ENCODE measurements at regions not wholly inside any gene's neighbourhood (a gene's known extent, or its start where the extent isn't known, plus 50 kb on each side); places are given as distances from the start of the nearest gene placed in this dataset.

- H3K4me3 ChIP-seq (ENCODE audit: low read depth, low read length) = no peak overlapping the region
- H3K14ac ChIP-seq (ENCODE audit: low read length) = no peak overlapping the region
- no peak overlapping the region for H3K9ac ChIP-seq (ENCODE audit: low read length)
- H3K27ac ChIP-seq (ENCODE audit: low read depth, low read length) = no peak overlapping the region
- H4K8ac ChIP-seq (ENCODE audit: low read depth, low read length) = no peak overlapping the region
- peaks cover 0 to 3% of the 10 kb centered on the region in 2 experiments for H3K4me1 ChIP-seq (ENCODE audit: control insufficient read depth in 1 of 2, insufficient read depth in 2 of 2, low read length in 2 of 2)
- H3K4me2 ChIP-seq (ENCODE audit: low read length) = no peak overlapping the region
- no peak overlapping the region for H3K4ac ChIP-seq (ENCODE audit: low read depth, low read length)
- peaks cover 0 to 2% of the 10 kb centered on the region in 2 experiments for H3K36me3 ChIP-seq (ENCODE audit: control insufficient read depth in 1 of 2, insufficient read depth in 2 of 2, low read length in 2 of 2)
- H2BK12ac ChIP-seq (ENCODE audit: low read length) = no peak overlapping the region
- H3K27me3 ChIP-seq (ENCODE audit: insufficient read depth, low read length) = no peaks in the 10 kb centered on the region
- no peak overlapping the region for H2AFZ ChIP-seq (ENCODE audit: insufficient read depth, low read length, poor library complexity)
- no peak overlapping the region for H4K91ac ChIP-seq (ENCODE audit: low read depth, low read length)
- H2BK5ac ChIP-seq (ENCODE audit: low read depth, low read length, poor library complexity) = no peak overlapping the region
- DNase-seq = peak; percentile 72 to 93
- no peak overlapping the region for H3K23ac ChIP-seq (ENCODE audit: low read length)
- H3K9me3 ChIP-seq (ENCODE audit: insufficient read depth, low read depth, low read length) = peaks cover 5% of the 10 kb centered on the region
- no peak overlapping the region for H2AK5ac ChIP-seq (ENCODE audit: low read length)
- H2BK120ac ChIP-seq (ENCODE audit: insufficient read depth, low read length, poor library complexity) = no peak overlapping the region
- H3K18ac ChIP-seq (ENCODE audit: low read length) = no peak overlapping the region
- no CpG with 5 or more reads among the region's 2 CpGs for WGBS (ENCODE audit: extremely low coverage, insufficient coverage, insufficient read length)
- H4K12ac ChIP-seq (ENCODE audit: low read depth, low read length) = no peak overlapping the region
- peaks cover 7% of the 10 kb centered on the region for H3K79me1 ChIP-seq (ENCODE audit: low read length)
- no peaks in the 10 kb centered on the region for H3K79me2 ChIP-seq (ENCODE audit: control insufficient read depth, insufficient read depth, low read length, poor library complexity)
These were observed 354.1 kb downstream of the GPM6A start for GRCh38 chr4:175457956-175458355.

DNA sequence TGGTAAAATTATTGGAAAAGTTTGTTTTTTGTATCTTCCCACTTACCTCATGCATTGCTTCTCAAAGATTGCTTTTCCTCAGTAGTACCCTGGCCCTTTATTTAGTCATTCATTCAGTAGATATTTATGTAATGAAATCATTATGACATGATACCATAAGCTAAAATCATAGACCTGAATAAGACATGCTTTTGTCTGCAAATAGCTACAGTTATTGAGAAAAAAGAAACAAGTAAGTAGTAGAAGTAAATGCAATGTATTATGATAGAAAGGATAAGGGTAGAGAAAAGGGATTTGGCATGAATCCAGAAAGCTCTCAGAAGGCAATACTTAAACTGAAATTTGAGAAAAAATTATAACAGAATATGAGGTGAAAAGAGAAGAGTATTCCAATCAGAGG is 352.5 kb downstream of the GPM6A start:
- DNase-seq = no peak
- H4K12ac ChIP-seq (ENCODE audit: low read depth, low read length) = no peak overlapping the region
- H4K8ac ChIP-seq (ENCODE audit: low read depth, low read length) = no peak overlapping the region
- H2AK5ac ChIP-seq (ENCODE audit: low read length) = no peak overlapping the region
- H3K4me2 ChIP-seq (ENCODE audit: low read length) = no peak overlapping the region
- no peak overlapping the region for H2BK120ac ChIP-seq (ENCODE audit: insufficient read depth, low read length, poor library complexity)
- H2BK12ac ChIP-seq (ENCODE audit: low read length) = no peak overlapping the region
- no peak overlapping the region for H3K27ac ChIP-seq (ENCODE audit: low read depth, low read length)
- no peaks in the 10 kb centered on the region for H3K79me2 ChIP-seq (ENCODE audit: control insufficient read depth, insufficient read depth, low read length, poor library complexity)
- H3K18ac ChIP-seq (ENCODE audit: low read length) = no peak overlapping the region
- no peak overlapping the region for H3K4me3 ChIP-seq (ENCODE audit: low read depth, low read length)
- H3K27me3 ChIP-seq (ENCODE audit: insufficient read depth, low read length) = no peaks in the 10 kb centered on the region
- H3K14ac ChIP-seq (ENCODE audit: low read length) = no peak overlapping the region
- H3K79me1 ChIP-seq (ENCODE audit: low read length) = peaks cover 7% of the 10 kb centered on the region
- peaks cover 5% of the 10 kb centered on the region for H3K9me3 ChIP-seq (ENCODE audit: insufficient read depth, low read depth, low read length)
- H3K9ac ChIP-seq (ENCODE audit: low read length) = no peak overlapping the region
- no peak overlapping the region for H2AFZ ChIP-seq (ENCODE audit: insufficient read depth, low read length, poor library complexity)
- H2BK5ac ChIP-seq (ENCODE audit: low read depth, low read length, poor library complexity) = no peak overlapping the region
- no peak overlapping the region for H3K23ac ChIP-seq (ENCODE audit: low read length)
- H3K36me3 ChIP-seq (ENCODE audit: control insufficient read depth in 1 of 2, insufficient read depth in 2 of 2, low read length in 2 of 2) = peaks cover 0 to 2% of the 10 kb centered on the region in 2 experiments
- H4K91ac ChIP-seq (ENCODE audit: low read depth, low read length) = no peak overlapping the region
- H3K4ac ChIP-seq (ENCODE audit: low read depth, low read length) = no peak overlapping the region
- peaks cover 0 to 3% of the 10 kb centered on the region in 2 experiments for H3K4me1 ChIP-seq (ENCODE audit: control insufficient read depth in 1 of 2, insufficient read depth in 2 of 2, low read length in 2 of 2)

- Histone ChIP-seq H3K4me3 (ENCODE audit: low read depth, low read length) (no peak overlapping the region), H3K27me3 (ENCODE audit: insufficient read depth, low read length) (no peaks in the 10 kb centered on the region), H3K79me1 (ENCODE audit: low read length) (peaks cover 7% of the 10 kb centered on the region), H2BK5ac (ENCODE audit: low read depth, low read length, poor library complexity) (no peak overlapping the region), H4K91ac (ENCODE audit: low read depth, low read length) (no peak overlapping the region), H3K27ac (ENCODE audit: low read depth, low read length) (no peak overlapping the region), H2BK12ac (ENCODE audit: low read length) (peak overlapping the region; percentile 40), H3K9ac (ENCODE audit: low read length) (no peak overlapping the region), H2AFZ (ENCODE audit: insufficient read depth, low read length, poor library complexity) (no peak overlapping the region), H3K9me3 (ENCODE audit: insufficient read depth, low read depth, low read length) (no peaks in the 10 kb centered on the region), H3K18ac (ENCODE audit: low read length) (no peak overlapping the region), H4K12ac (ENCODE audit: low read depth, low read length) (no peak overlapping the region), H3K4ac (ENCODE audit: low read depth, low read length) (no peak overlapping the region), H3K36me3 (ENCODE audit: control insufficient read depth in 1 of 2, insufficient read depth in 2 of 2, low read length in 2 of 2) (no peaks in the 10 kb centered on the region), H3K4me2 (ENCODE audit: low read length) (no peak overlapping the region), H3K79me2 (ENCODE audit: control insufficient read depth, insufficient read depth, low read length, poor library complexity) (no peaks in the 10 kb centered on the region), H2AK5ac (ENCODE audit: low read length) (no peak overlapping the region), H3K23ac (ENCODE audit: low read length) (no peak overlapping the region), H4K8ac (ENCODE audit: low read depth, low read length) (no peak overlapping the region), H2BK120ac (ENCODE audit: insufficient read depth, low read length, poor library complexity) (no peak overlapping the region), H3K4me1 (ENCODE audit: control insufficient read depth in 1 of 2, insufficient read depth in 2 of 2, low read length in 2 of 2) (peaks cover 0 to 3% of the 10 kb centered on the region in 2 experiments), H3K14ac (ENCODE audit: low read length) (no peak overlapping the region)
- DNase-seq = no peak
- WGBS (ENCODE audit: extremely low coverage, insufficient coverage, insufficient read length) = no CpG with 5 or more reads among the region's 4 CpGs
These were observed 351.6 kb downstream of the GPM6A start for GRCh38 chr4:175460414-175460813.

- H4K12ac ChIP-seq (ENCODE audit: low read depth, low read length) = no peak overlapping the region
- peaks cover 0 to 2% of the 10 kb centered on the region in 2 experiments for H3K4me1 ChIP-seq (ENCODE audit: control insufficient read depth in 1 of 2, insufficient read depth in 2 of 2, low read length in 2 of 2)
- no peak overlapping the region for H3K23ac ChIP-seq (ENCODE audit: low read length)
- no peak overlapping the region for H3K18ac ChIP-seq (ENCODE audit: low read length)
- H3K79me1 ChIP-seq (ENCODE audit: low read length) = no peaks in the 10 kb centered on the region
- no peak overlapping the region for H2AK5ac ChIP-seq (ENCODE audit: low read length)
- no peaks in the 10 kb centered on the region for H3K27me3 ChIP-seq (ENCODE audit: insufficient read depth, low read length)
- DNase-seq = peak; percentile 76 to 89
- no peaks in the 10 kb centered on the region for H3K79me2 ChIP-seq (ENCODE audit: control insufficient read depth, insufficient read depth, low read length, poor library complexity)
- no peak overlapping the region for H2BK12ac ChIP-seq (ENCODE audit: low read length)
- H3K4ac ChIP-seq (ENCODE audit: low read depth, low read length) = no peak overlapping the region
- peak overlapping the region; percentile 53 for H3K27ac ChIP-seq (ENCODE audit: low read depth, low read length)
- WGBS (ENCODE audit: extremely low coverage, insufficient coverage, insufficient read length) = no CpG with 5 or more reads among the region's 2 CpGs
- no peak overlapping the region for H2AFZ ChIP-seq (ENCODE audit: insufficient read depth, low read length, poor library complexity)
- no peak overlapping the region for H2BK5ac ChIP-seq (ENCODE audit: low read depth, low read length, poor library complexity)
- no peak overlapping the region for H3K14ac ChIP-seq (ENCODE audit: low read length)
- no peak overlapping the region for H3K4me3 ChIP-seq (ENCODE audit: low read depth, low read length)
- H3K36me3 ChIP-seq (ENCODE audit: control insufficient read depth in 1 of 2, insufficient read depth in 2 of 2, low read length in 2 of 2) = no peaks in the 10 kb centered on the region
- H4K8ac ChIP-seq (ENCODE audit: low read depth, low read length) = no peak overlapping the region
- H2BK120ac ChIP-seq (ENCODE audit: insufficient read depth, low read length, poor library complexity) = no peak overlapping the region
- H4K91ac ChIP-seq (ENCODE audit: low read depth, low read length) = no peak overlapping the region
- no peak overlapping the region for H3K9ac ChIP-seq (ENCODE audit: low read length)
- H3K9me3 ChIP-seq (ENCODE audit: insufficient read depth, low read depth, low read length) = no peaks in the 10 kb centered on the region
- no peak overlapping the region for H3K4me2 ChIP-seq (ENCODE audit: low read length)
These were observed 342.6 kb downstream of the GPM6A start for GRCh38 chr4:175469514-175469913.
